GM12864 (cell line): ENCODE measurements at regions not wholly inside any gene's neighbourhood (a gene's known extent, or its start where the extent isn't known, plus 50 kb on each side); places are given as distances from the start of the nearest gene placed in this dataset.

ENCODE experiments used
- DNase-seq: peaks from one replicate; pipeline ENCODE4 v3.0.0-alpha.2; 2011; ENCODE audit warnings: low read depth
- H3K4me3 ChIP-seq: 2 replicates; pipeline ENCODE4 v1.5.1; 2011; ENCODE audit warnings: mild to moderate bottlenecking, low read depth, low read length, control low read depth
- TF ChIP-seq, protein P1 (sequence below): IDR thresholded peaks from 2 replicates; pipeline ENCODE4 v1.5.1; 2011; ENCODE audit warnings: low read depth, mild to moderate bottlenecking, moderate library complexity, low read length, control low read depth, inconsistent platforms; ENCODE audit errors: missing control alignments

DNA sequence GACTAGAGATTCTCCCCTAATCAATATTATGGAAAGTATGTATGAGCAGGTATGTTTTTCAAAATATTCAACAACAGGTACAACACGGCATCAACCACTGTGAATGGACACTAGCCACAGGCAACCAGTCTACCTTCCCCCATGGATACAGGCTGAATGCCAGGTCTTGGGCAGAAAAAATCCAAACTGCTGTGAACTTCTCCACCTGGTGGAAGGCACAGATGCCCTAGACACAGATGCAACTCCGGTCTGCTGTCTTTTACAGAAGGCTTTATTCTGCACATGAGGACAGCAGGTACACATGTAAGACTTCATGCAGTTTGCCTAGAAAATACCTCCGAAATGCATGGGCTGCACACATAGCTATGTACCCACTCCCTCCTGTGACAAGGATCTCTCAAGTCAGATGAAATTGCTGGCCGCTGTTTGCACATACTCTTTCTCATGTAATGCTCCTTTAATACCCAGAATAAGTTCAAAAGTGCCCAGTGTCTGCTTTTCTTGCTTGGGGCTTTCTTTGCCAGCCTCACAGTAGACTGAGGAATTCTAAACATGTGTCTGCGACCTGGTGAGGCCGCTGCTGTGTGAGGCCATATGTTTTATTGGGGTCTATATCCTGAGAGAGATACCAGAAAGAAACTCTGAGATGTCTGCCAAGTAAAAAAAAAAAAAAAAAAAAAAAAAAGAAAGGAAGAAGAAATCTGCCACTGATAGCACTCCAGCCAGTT, 325.9 kb downstream of the FOXO1 start:
- H3K4me3 ChIP-seq = no peak overlapping the region
- TF ChIP-seq, protein P1, sequence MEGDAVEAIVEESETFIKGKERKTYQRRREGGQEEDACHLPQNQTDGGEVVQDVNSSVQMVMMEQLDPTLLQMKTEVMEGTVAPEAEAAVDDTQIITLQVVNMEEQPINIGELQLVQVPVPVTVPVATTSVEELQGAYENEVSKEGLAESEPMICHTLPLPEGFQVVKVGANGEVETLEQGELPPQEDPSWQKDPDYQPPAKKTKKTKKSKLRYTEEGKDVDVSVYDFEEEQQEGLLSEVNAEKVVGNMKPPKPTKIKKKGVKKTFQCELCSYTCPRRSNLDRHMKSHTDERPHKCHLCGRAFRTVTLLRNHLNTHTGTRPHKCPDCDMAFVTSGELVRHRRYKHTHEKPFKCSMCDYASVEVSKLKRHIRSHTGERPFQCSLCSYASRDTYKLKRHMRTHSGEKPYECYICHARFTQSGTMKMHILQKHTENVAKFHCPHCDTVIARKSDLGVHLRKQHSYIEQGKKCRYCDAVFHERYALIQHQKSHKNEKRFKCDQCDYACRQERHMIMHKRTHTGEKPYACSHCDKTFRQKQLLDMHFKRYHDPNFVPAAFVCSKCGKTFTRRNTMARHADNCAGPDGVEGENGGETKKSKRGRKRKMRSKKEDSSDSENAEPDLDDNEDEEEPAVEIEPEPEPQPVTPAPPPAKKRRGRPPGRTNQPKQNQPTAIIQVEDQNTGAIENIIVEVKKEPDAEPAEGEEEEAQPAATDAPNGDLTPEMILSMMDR = no peak
- DNase-seq = no peak

DNA sequence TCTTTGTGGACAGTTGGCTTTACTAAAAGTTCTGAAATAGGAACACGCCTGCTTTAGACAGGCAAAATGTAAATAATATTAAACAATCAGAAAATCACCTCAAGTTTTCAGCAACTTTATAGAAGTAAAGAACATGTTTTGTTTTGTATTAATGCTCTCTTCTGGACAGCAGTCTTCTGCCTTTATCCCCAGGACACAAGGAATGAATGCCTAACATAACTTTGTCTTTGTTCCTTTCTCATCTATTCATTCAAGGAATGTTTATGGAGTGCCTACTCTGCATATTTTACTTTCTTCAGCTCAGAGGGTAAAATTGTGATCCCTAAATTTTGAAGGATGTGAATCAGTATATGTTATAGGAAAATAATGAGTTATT, 325.4 kb downstream of the FOXO1 start:
- H3K4me3 ChIP-seq = no peak overlapping the region
- DNase-seq = no peak
- TF ChIP-seq, protein P1 = no peak

DNA sequence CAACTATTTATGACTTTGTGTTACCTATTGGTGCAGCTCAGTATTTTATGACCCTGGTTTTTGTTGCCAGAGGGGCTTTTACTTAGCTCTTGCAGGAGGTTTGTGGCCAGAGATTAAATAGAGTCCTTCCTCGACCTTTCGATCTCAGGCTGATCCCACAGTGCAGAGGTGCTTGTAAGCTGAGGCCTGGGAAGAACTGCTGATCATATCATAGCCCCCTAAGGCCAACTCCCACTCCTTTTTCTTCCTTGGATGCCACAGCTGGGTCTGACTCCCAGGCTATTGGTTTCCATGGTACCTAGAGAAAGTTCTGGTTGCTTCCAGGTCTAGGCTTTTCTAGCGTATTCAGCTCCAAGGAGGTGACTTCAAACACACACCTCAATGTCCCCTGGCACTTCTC, 324.9 kb downstream of the FOXO1 start:
- H3K4me3 ChIP-seq = no peak overlapping the region
- TF ChIP-seq, protein P1 = no peak

DNA sequence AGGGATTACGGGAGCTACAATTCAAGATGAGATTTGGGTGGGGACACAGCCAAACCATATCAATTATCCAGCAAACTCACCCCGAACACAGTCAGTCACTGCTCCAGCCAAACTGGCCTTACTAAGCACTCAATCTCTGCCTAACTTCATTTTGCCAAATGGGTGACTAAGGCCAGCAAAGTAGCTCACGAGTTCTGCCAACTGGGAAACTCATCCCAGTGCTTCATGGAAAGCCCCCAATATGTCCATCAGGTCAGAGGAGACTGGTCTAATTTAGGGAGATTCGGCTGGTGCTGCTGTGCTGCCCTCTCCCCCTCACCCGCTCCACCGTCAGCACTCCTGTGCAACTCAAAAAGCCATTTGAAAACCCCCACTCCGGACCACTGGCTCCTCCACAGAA, 324.0 kb downstream of the FOXO1 start:
- TF ChIP-seq, protein P1 = no peak
- no peak overlapping the region for H3K4me3 ChIP-seq
- no peak for DNase-seq

More for the DNA sequence above, 324.9 kb downstream of the FOXO1 start:
- no peak for DNase-seq

DNA sequence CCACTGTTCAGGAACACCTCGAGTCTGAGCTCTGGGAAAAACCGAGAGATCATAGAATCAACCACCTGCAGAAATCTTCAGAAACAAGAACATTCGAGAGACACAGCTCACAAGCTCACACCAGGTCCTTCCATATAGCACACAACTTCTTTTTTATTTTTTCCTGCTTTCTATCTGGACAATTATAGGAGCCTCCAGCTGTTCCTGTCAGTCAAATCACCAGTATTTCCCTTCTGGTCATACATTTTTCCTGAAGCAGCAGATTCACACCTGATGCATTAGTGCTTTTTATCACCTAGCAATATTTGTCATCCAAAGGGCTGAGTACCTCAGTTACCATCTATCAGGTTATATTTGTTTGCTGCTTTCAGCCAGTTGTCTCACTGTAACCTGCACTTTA, 323.5 kb downstream of the FOXO1 start:
- H3K4me3 ChIP-seq = no peak overlapping the region
- DNase-seq = no peak
- TF ChIP-seq, protein P1 = no peak

DNA sequence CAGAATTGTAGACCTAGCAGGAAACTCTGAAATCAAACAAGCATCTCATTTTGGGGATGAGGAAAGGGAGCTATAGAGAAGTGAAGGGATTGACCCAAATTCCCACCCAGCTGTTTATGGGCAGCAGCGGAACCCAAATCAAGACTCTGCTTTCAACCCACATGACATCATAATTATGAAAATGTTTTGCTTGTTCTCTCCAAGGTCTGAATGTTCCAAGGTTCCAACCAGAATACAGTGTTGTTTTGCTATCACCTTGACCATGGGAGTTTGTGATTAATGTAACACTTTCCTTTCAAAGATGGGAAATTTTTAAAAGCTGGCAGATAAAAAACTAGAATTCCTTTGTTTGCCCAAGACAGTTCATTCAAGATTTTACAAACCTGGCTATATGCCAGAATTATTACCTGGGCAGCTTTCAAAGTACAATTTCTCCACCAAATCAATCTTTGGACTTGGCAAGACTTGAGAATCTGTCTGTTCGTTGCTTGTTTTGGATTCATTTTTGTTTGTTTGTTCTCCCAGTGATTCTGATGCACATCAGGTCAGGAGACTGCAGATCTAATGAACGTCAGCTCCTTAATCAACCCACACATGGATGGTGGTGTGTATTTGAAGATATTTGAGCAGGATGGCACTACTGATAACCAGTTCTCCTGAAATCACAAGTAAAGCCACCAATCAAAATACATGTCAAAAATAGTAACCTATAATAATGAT, 322.7 kb downstream of the FOXO1 start:
- TF ChIP-seq, protein P1 = no peak
- H3K4me3 ChIP-seq = no peak overlapping the region
- no peak for DNase-seq
